Stimulated activated CD4-positive, alpha-beta T cell treated with anti-CD3 and anti-CD28 coated beads, Interleukin-12 subunit alpha, Interleukin-12 subunit beta, amount 100 ng/mL, for 4 hours (primary cell): ENCODE measurements at regions not wholly inside any gene's neighbourhood (a gene's known extent, or its start where the extent isn't known, plus 50 kb on each side); places are given as distances from the start of the nearest gene placed in this dataset.

ENCODE experiments used
- DNase-seq: peaks from one replicate; pipeline ENCODE4 v3.0.0-alpha.2; 2020

GRCh38 chr11:116193321-116194131 lies 579.3 kb downstream of the BUD13 start:
- no peak for DNase-seq

- DNase-seq: no peak
Measured at GRCh38 chr11:116192509-116193210, 580.1 kb downstream of the BUD13 start.

- DNase-seq: no peak
Measured at GRCh38 chr11:116190861-116191260, 581.9 kb downstream of the BUD13 start.

GRCh38 chr11:116189408-116190170 lies 583.2 kb downstream of the BUD13 start:
- no peak for DNase-seq

- DNase-seq: no peak
Measured at GRCh38 chr11:116188350-116188749, 584.4 kb downstream of the BUD13 start.

GRCh38 chr11:116187026-116187425 lies 585.8 kb downstream of the BUD13 start:
- DNase-seq: no peak

GRCh38 chr11:116185551-116185950 lies 587.2 kb downstream of the BUD13 start:
- DNase-seq: no peak

GRCh38 chr11:116184763-116185162 lies 588.0 kb downstream of the BUD13 start:
- DNase-seq: no peak

- DNase-seq: no peak
Measured at GRCh38 chr11:116182356-116182966, 590.3 kb downstream of the BUD13 start.

GRCh38 chr11:116180806-116181600 lies 591.8 kb downstream of the BUD13 start:
- DNase-seq: no peak

GRCh38 chr11:116179401-116179800 lies 593.4 kb downstream of the BUD13 start:
- no peak for DNase-seq

GRCh38 chr11:116177521-116178210 lies 595.1 kb downstream of the BUD13 start:
- DNase-seq: no peak

GRCh38 chr11:116176484-116177005 lies 596.2 kb downstream of the BUD13 start:
- DNase-seq: no peak

GRCh38 chr11:116175707-116176106 lies 597.1 kb downstream of the BUD13 start:
- DNase-seq: no peak

- no peak for DNase-seq
Measured at GRCh38 chr11:116173941-116174911, 598.6 kb downstream of the BUD13 start.

- DNase-seq: no peak
Measured at GRCh38 chr11:116173506-116173905, 599.3 kb downstream of the BUD13 start.

GRCh38 chr11:116172851-116173250 lies 599.9 kb downstream of the BUD13 start:
- DNase-seq: no peak

GRCh38 chr11:116172156-116172555 lies 600.6 kb downstream of the BUD13 start:
- no peak for DNase-seq

GRCh38 chr11:116171271-116172140 lies 601.3 kb downstream of the BUD13 start:
- DNase-seq: no peak
